Suprapubic skin (tissue), 4 donors: ENCODE measurements at regions not wholly inside any gene's neighbourhood (a gene's known extent, or its start where the extent isn't known, plus 50 kb on each side); places are given as distances from the start of the nearest gene placed in this dataset.
"Not testable (repeated sequence)": the region's sequence is repeated elsewhere in the genome, so short reads cannot be mapped to it uniquely, and the experiment has no call there.

Experiments
- POLR2A ChIP-seq, 2 donors: fragments of 450-650 bp; IDR thresholded peaks; one replicate each; pipeline ENCODE4 v1.6.1; 2017; ENCODE audit warnings: antibody characterized with exemption in 2 of 2, mild to moderate bottlenecking in 2 of 2, moderate library complexity in 2 of 2
- POLR2AphosphoS5 ChIP-seq, 3 donors: sonication (generic); formaldehyde crosslinking; IDR thresholded peaks; one replicate each; pipeline ENCODE4 v1.6.1; 2017; ENCODE audit warnings: antibody characterized with exemption in 3 of 3
- TF ChIP-seq, protein P1 (sequence below), 2 donors: fragments of 200-600 bp in 1 of 2; fragments of 450-650 bp in 1 of 2; sonication (generic) in 1 of 2; IDR thresholded peaks; one replicate each; pipeline ENCODE4 v1.5.1; 2016 to 2019; ENCODE audit warnings: antibody characterized with exemption in 2 of 2, mild to moderate bottlenecking in 1 of 2, moderate library complexity in 1 of 2

DNA sequence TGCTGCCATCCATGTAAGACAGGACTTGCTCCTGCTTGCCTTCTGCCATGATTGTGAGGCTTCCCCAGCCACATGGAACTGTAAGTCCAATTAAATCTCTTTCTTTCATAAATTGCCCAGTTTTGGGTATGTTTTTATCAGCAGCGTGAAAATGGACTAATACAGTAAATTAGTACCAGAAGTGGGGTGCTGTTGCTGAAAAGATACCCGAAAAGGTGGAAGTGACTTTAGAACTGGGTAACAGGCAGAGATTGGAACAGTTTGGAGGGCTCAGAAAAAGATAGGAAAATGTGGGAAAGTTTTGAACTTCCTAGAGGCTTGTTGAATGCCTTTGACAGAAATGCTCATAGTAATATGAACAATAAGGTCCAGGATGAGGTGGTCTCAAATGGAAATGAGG, 253.3 kb downstream of the YTHDC2 start:
- TF ChIP-seq, protein P1, sequence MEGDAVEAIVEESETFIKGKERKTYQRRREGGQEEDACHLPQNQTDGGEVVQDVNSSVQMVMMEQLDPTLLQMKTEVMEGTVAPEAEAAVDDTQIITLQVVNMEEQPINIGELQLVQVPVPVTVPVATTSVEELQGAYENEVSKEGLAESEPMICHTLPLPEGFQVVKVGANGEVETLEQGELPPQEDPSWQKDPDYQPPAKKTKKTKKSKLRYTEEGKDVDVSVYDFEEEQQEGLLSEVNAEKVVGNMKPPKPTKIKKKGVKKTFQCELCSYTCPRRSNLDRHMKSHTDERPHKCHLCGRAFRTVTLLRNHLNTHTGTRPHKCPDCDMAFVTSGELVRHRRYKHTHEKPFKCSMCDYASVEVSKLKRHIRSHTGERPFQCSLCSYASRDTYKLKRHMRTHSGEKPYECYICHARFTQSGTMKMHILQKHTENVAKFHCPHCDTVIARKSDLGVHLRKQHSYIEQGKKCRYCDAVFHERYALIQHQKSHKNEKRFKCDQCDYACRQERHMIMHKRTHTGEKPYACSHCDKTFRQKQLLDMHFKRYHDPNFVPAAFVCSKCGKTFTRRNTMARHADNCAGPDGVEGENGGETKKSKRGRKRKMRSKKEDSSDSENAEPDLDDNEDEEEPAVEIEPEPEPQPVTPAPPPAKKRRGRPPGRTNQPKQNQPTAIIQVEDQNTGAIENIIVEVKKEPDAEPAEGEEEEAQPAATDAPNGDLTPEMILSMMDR (IDR thresholded peaks at IDR 0.05), result not testable (repeated sequence)
- TF ChIP-seq POLR2A, POLR2AphosphoS5 (IDR thresholded peaks at IDR 0.05): not testable (repeated sequence)
